Memory B cell (primary cell): ENCODE measurements at regions not wholly inside any gene's neighbourhood (a gene's known extent, or its start where the extent isn't known, plus 50 kb on each side); places are given as distances from the start of the nearest gene placed in this dataset.
"Not testable (repeated sequence)": the region's sequence is repeated elsewhere in the genome, so short reads cannot be mapped to it uniquely, and the experiment has no call there.

Experiments
- ATAC-seq: fragments of 150-1000 bp; cut with Tn5 transposase; 2 replicates; pipeline ENCODE4 v1.10.0; 2021; ENCODE audit warnings: low read depth, mild to moderate bottlenecking, moderate library complexity
- DNase-seq, 2 donors: peaks; one replicate each; pipeline ENCODE4 v3.0.0; 2022; ENCODE audit warnings: low spot score in 2 of 2
- H3K27ac Mint-ChIP-seq: one replicate; pipeline ENCODE4 v1.8.0; 2022; ENCODE audit warnings: mild to moderate bottlenecking, moderate library complexity, mixed read lengths
- H3K27me3 Mint-ChIP-seq: one replicate; pipeline ENCODE4 v1.8.0; 2022; ENCODE audit warnings: mixed read lengths
- H3K36me3 Mint-ChIP-seq: one replicate; pipeline ENCODE4 v1.8.0; 2022; ENCODE audit warnings: mild to moderate bottlenecking, mixed read lengths
- H3K4me1 Mint-ChIP-seq: one replicate; pipeline ENCODE4 v1.8.0; 2022; ENCODE audit warnings: mixed read lengths
- H3K4me3 Mint-ChIP-seq: one replicate; pipeline ENCODE4 v1.8.0; 2022; ENCODE audit warnings: mild to moderate bottlenecking, moderate library complexity, mixed read lengths
- H3K9me3 Mint-ChIP-seq: one replicate; pipeline ENCODE4 v1.8.0; 2022; ENCODE audit warnings: mixed read lengths

DNA sequence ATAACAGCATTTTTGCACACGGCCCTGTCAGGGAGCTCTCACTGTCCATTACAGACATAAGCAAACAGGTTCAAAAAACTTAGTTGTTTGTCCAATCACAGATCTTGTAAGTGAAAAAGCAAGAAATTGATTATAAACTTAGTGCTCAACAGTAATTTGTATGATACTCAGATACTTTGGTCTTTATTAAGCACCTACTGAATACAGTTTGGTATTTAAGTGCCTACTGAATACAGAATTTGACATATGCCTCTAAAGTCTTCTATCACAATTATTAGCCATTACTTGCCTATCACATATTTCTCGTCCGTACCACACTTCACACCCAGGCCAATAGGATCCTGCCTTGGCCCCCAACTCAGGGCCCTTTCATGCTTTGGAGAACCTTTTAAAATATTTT, 283.1 kb downstream of the SUCLG1 start:
- Mint-ChIP-seq H3K4me1 (no peaks in the 10 kb centered on the region), H3K27me3 (peaks cover 4% of the 10 kb centered on the region), H3K27ac (no peak overlapping the region), H3K4me3 (no peak overlapping the region), H3K36me3 (no peaks in the 10 kb centered on the region), H3K9me3 (peaks cover 2% of the 10 kb centered on the region)
- ATAC-seq (no peak), DNase-seq (no peak)

DNA sequence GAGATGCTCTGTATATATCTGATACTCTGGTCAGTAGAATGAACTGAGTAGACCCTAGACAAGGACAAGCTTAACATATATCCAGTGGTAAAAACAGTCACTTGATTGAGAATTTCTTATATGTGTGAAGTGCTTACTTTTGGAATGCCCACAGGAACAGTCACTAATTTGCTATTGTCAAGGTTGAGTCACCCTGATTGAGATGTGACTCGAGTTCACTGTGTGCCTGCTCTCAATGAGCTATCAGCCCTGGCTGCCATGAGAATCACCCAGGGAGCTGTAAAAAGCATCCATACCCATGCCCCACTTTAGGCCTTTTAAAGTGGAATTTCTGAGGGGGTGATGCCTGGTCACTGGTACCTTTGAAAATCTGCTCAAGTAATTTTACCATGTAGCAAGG, 283.7 kb downstream of the SUCLG1 start:
- Mint-ChIP-seq H3K4me1 (no peaks in the 10 kb centered on the region), H3K36me3 (no peaks in the 10 kb centered on the region)
- ATAC-seq = no peak

DNA sequence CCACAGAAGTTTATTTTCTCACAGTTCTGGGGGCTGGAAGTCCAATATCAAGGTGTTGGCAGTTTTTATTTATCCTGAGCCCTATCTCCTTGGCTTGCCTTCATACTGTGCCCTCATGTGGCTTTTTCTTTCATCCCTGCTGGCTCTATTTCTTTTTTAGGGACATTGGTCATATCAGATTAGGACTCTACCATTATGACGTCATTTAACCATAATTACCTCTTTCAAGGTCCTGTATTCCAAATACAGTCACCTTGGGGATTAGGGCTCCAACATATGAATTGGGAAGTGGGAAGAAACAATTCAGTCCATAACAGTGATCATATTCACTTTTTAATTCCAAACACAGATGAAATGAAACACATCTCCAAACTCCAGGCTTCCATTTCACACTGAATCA, 286.0 kb downstream of the SUCLG1 start:
- Mint-ChIP-seq H3K9me3 (no peaks in the 10 kb centered on the region), H3K4me3 (no peak overlapping the region), H3K27me3 (no peaks in the 10 kb centered on the region), H3K4me1 (no peaks in the 10 kb centered on the region), H3K36me3 (no peaks in the 10 kb centered on the region), H3K27ac (no peak overlapping the region)
- DNase-seq = no peak
- ATAC-seq = no peak

More for the DNA sequence above, 283.7 kb downstream of the SUCLG1 start:
- Mint-ChIP-seq H3K9me3 (peaks cover 2% of the 10 kb centered on the region), H3K27ac (no peak overlapping the region), H3K4me3 (no peak overlapping the region), H3K27me3 (peaks cover 4% of the 10 kb centered on the region)
- DNase-seq = no peak

DNA sequence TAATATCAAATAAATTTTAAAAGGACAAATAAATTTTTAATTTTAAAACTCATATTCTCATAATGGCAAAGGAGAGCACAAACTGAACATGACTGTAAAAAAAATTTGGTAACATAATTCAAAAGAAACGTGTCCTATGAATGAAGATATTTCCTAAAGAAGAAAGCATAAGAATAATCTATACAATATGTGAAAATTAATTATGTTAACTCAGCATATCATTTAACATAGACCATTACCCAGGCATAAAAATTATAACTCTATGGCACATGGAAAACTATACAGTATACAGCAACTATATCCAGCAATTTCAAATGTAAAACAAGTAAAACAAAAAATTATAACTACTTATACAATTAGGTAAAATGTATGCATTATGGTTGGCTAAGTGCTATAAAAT, 288.1 kb downstream of the SUCLG1 start:
- Mint-ChIP-seq H3K27me3 (no peaks in the 10 kb centered on the region), H3K9me3 (no peaks in the 10 kb centered on the region), H3K4me1 (no peaks in the 10 kb centered on the region), H3K4me3 (no peak overlapping the region), H3K36me3 (no peaks in the 10 kb centered on the region), H3K27ac (no peak overlapping the region)
- DNase-seq (no peak), ATAC-seq (no peak)

DNA sequence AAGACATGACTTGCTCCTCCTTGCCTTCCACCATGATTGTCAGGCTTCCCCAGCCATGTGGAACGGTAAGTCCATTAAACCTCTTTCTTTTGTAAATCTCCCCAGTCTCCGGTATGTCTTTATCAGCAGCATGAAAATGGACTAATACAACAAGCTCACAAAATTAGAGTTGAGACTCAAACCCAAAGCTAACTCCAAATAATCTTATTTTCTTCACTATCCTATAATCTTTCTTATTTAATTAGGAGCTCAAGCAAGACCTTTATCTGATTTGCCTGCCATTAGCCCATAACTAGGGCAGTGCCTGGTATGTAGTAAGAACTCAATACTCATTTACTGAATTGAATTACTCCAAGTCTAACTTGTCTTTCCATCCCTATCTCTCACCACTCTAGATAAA, 289.2 kb downstream of the SUCLG1 start:
- Mint-ChIP-seq H3K4me1 (no peaks in the 10 kb centered on the region), H3K27ac (no peak overlapping the region)
- no peak for DNase-seq

DNA sequence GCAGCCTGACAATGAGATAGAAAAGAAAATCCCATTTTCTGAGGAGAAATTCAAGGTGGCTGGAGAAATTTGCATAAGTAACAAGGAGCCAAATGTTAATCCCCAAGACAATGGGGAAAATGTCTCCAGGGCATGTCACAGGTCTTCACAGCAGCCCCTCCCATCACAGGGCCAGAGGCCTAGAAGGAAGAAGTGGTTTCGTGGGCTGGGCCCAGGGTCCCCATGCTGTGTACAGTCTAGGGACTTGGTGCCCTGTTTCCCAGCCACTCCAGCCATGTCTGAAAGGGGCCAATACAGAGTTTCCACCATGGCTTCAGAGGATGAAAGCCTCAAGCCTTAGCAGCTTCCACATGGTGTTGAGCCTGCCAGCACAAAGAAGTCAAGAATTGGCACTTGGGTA, 290.5 kb downstream of the SUCLG1 start:
- H3K27me3 Mint-ChIP-seq, DNase-seq, H3K4me3 Mint-ChIP-seq, ATAC-seq, H3K9me3 Mint-ChIP-seq, H3K27ac Mint-ChIP-seq, H3K36me3 Mint-ChIP-seq, H3K4me1 Mint-ChIP-seq: not testable (repeated sequence)

More for the DNA sequence above, 289.2 kb downstream of the SUCLG1 start:
- Mint-ChIP-seq H3K27me3 (no peaks in the 10 kb centered on the region), H3K4me3 (no peak overlapping the region), H3K36me3 (no peaks in the 10 kb centered on the region), H3K9me3 (no peaks in the 10 kb centered on the region)
- no peak for ATAC-seq

DNA sequence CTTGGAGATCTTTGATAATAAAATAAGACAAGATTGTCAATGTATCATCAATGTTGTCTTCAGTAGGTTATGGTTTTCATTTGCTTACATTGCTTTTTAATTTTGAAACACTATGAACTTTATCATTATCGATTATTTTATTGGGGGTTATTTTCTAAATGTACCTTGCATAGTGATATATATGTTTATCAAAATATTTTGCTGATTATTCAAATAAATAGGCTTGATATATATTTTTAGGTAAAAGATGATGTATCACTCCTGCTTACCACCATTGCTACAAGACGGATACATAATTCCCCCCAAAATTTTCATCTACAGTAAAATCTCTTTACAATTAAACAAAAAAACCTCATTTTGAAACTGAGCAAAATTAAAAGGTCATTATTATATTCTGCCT, 293.8 kb downstream of the SUCLG1 start:
- no peak overlapping the region for H3K27ac Mint-ChIP-seq
- H3K4me1 Mint-ChIP-seq = no peaks in the 10 kb centered on the region
- no peaks in the 10 kb centered on the region for H3K36me3 Mint-ChIP-seq
- DNase-seq (no peak), ATAC-seq (no peak)
- no peak overlapping the region for H3K4me3 Mint-ChIP-seq
- H3K9me3 Mint-ChIP-seq = peaks cover 2% of the 10 kb centered on the region
- H3K27me3 Mint-ChIP-seq = no peaks in the 10 kb centered on the region

DNA sequence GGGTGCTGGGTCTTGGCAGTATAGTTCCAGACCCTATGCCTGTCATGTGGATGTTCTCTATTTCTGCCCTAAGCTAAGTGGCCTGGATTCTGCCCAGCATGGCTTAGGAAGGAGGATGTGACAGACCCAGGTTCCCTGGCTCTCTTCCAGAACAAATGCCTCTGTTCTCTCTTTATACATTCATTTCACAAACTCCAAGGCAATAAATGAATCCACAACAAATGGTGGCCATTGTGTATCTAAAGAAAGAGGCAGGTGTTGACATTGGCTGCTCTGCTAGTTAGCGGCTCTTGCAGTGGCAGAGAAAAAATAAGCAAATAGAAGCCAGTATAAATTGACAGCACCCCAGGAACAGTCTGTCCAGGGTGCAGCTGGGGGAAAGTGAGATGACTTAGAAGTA, 298.6 kb downstream of the SUCLG1 start:
- ATAC-seq = no peak
- Mint-ChIP-seq H3K4me3 (no peak overlapping the region), H3K36me3 (no peaks in the 10 kb centered on the region), H3K27ac (no peak overlapping the region), H3K4me1 (no peaks in the 10 kb centered on the region), H3K27me3 (no peaks in the 10 kb centered on the region), H3K9me3 (peaks cover 2% of the 10 kb centered on the region)
- DNase-seq = no peak

DNA sequence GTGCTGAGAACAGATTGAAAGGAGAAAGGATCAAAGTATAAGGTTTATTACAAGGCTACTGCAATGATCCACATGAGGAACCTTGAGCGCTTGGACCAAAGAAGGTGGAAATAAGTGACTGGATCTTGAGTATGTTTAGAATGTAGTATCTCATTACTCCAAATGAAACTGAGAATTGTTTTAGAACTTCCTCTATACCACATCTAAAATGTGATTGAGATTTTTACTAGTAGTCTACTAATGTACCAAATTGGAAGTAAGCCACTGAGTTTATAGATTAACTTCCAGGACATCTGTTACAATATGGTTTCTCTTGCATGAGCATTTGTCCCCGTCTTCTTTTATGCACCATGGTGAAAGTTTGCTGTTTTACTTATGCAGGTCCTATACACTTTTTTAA, 300.5 kb downstream of the SUCLG1 start:
- Mint-ChIP-seq H3K27me3 (no peaks in the 10 kb centered on the region), H3K4me1 (no peaks in the 10 kb centered on the region), H3K9me3 (peaks cover 2% of the 10 kb centered on the region), H3K27ac (no peak overlapping the region), H3K36me3 (no peaks in the 10 kb centered on the region), H3K4me3 (no peak overlapping the region)
- ATAC-seq (no peak), DNase-seq (no peak)

DNA sequence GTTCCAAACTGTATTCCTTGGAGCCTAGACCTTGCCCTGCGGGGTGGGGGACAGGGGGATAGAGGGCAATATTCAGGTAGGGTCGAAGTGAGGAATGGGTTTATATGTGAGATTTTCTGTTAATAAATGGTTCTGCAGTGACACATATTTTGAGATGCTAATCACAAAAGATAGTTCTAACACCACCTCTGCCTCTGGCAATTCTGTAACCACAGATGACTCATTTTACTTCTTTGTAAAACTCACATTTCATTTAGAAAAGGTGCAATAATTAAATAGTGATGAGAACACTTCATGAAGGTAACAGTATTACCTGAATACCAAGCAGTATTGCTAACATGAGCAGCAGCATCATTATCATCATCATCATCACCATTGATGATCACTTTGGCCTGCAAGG, 306.6 kb downstream of the SUCLG1 start:
- DNase-seq = no peak
- Mint-ChIP-seq H3K4me3 (no peak overlapping the region), H3K27me3 (no peaks in the 10 kb centered on the region), H3K9me3 (peaks cover 1% of the 10 kb centered on the region), H3K4me1 (no peaks in the 10 kb centered on the region), H3K27ac (no peak overlapping the region), H3K36me3 (no peaks in the 10 kb centered on the region)
- no peak for ATAC-seq

DNA sequence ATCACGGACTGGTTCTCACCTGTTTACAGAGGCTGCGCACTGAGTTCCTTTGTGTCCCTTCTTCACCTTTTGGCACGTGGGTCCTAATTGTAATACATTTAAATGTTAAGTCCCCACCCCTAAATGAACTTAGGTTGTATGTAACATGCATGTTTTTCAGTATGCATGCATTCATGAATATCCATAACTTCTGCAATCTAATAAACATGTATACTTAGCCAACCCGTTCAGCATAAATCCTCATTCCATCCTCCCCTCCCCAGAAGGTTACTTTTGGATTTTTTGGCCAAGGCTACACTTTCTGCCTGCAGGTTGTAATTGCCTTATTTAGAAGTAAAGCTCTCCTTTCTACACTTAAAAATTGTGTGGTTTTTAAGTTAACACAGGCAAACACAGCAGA, 314.7 kb downstream of the SUCLG1 start:
- H3K4me3 Mint-ChIP-seq = no peak overlapping the region
- peaks cover 5% of the 10 kb centered on the region for H3K9me3 Mint-ChIP-seq
- H3K4me1 Mint-ChIP-seq = no peaks in the 10 kb centered on the region
- H3K27ac Mint-ChIP-seq = no peak overlapping the region
- H3K36me3 Mint-ChIP-seq = no peaks in the 10 kb centered on the region
- H3K27me3 Mint-ChIP-seq = peaks cover 3% of the 10 kb centered on the region
- ATAC-seq (no peak), DNase-seq (no peak)

DNA sequence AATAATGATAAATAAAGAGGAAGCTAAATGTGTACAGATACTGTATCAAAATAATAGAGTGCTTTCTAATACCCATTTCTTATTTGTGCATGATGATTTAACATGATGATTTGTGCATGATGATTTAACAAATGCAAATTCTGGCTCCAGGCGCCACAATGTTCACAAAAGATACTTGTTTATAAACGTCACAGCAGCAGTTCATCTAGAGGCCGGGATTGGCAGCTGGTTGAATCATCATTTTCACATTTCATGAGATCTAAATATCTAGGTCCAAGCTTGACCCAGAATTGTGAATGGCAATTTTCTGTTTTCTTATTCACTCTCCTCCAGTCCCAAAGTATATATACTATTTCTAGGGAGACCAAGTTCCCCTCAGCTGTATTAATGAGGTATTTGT, 322.0 kb downstream of the SUCLG1 start:
- Mint-ChIP-seq H3K27ac (no peak overlapping the region), H3K27me3 (no peaks in the 10 kb centered on the region), H3K9me3 (peaks cover 4% of the 10 kb centered on the region), H3K4me3 (no peak overlapping the region), H3K4me1 (no peaks in the 10 kb centered on the region), H3K36me3 (no peaks in the 10 kb centered on the region)
- ATAC-seq (no peak), DNase-seq (no peak)

DNA sequence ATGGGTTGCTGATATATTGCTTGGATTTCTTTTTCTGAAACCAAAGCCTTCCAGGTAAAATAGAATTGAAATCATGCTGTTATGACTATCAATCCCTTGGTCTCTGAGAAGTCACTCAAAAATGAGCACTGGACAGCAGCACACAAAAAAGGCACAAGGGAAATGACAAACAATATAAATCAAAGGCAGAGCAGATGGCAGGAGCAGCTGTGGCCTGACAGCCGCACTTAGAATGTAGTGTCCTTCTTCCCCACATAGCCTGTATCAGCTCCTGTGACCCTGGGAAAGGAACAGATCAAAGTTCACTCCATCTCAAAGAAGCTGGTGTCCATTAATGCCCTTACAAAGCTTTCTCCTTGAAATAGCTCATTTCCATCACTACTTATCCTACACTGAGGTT, 326.7 kb downstream of the SUCLG1 start:
- H3K9me3 Mint-ChIP-seq = peaks cover 2% of the 10 kb centered on the region
- H3K4me1 Mint-ChIP-seq = peaks cover 2% of the 10 kb centered on the region
- no peaks in the 10 kb centered on the region for H3K36me3 Mint-ChIP-seq
- H3K27me3 Mint-ChIP-seq = no peaks in the 10 kb centered on the region
- ATAC-seq (no peak), DNase-seq (no peak)
- no peak overlapping the region for H3K27ac Mint-ChIP-seq
- H3K4me3 Mint-ChIP-seq = no peak overlapping the region

DNA sequence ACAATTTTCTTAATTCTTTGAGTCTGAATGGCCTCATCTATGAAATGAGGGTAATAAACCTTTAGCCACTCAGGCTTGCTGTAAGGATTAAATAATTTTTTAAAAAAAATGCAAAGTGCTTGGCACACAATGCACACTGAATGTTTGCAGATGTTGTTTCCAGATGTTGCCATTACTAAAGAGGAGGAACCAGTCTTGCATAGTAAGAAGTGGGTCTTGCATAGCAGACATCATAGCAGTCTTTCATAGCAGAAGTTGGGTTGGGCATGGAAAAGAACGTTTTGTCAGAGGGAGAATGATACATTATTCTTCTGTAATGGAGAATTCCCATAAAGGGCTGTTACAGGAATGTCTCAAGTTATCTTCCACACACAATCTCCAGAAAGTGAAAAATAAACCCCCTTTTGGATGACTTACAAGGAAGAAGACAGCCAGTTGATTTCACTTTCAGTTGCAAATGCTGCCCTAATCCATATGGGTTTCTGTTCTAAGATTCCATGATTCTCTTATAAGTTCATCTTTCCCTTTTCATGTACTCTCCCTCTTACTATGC, 327.7 kb downstream of the SUCLG1 start:
- Mint-ChIP-seq H3K27ac (no peak overlapping the region), H3K27me3 (no peaks in the 10 kb centered on the region), H3K36me3 (no peaks in the 10 kb centered on the region), H3K4me3 (no peak overlapping the region), H3K4me1 (peaks cover 2% of the 10 kb centered on the region), H3K9me3 (peaks cover 3% of the 10 kb centered on the region)
- no peak for DNase-seq
- no peak for ATAC-seq

DNA sequence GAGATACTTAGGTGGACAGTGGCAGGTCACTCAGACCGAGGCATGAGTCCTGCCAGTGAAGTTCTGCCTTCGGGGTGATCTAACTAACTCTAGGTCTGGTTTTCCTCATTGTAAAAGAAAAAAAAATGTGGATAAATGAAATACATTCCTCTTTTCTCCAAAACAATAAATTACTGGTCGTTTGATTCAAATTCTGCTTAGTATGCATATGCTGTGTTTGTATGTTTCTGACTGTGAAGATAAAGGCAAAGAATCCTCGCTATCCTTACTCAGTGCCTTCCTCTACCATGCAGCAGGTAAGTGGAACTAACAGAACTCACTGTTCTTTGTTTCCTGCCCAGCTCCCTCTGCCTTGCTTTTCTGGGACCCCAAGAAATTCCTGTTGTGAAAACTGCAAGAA, 330.1 kb downstream of the SUCLG1 start:
- Mint-ChIP-seq H3K4me1 (peaks cover 2% of the 10 kb centered on the region), H3K27me3 (no peaks in the 10 kb centered on the region), H3K4me3 (no peak overlapping the region), H3K36me3 (no peaks in the 10 kb centered on the region), H3K27ac (no peak overlapping the region), H3K9me3 (peaks cover 2% of the 10 kb centered on the region)
- ATAC-seq = no peak
- no peak for DNase-seq
